Epithelial cell of esophagus (primary cell): ENCODE measurements at regions not wholly inside any gene's neighbourhood (a gene's known extent, or its start where the extent isn't known, plus 50 kb on each side); places are given as distances from the start of the nearest gene placed in this dataset.
"Not testable (repeated sequence)": the region's sequence is repeated elsewhere in the genome, so short reads cannot be mapped to it uniquely, and the experiment has no call there.

Experiments used
- DNase-seq: peaks from one replicate; pipeline ENCODE4 v3.0.0; 2010; ENCODE audit warnings: low read depth
- H3K4me3 ChIP-seq: 2 replicates; pipeline ENCODE4 v1.5.1; 2011; ENCODE audit warnings: mild to moderate bottlenecking, low read length, control low read depth
- CTCF ChIP-seq: IDR thresholded peaks from 2 replicates; pipeline ENCODE4 v1.5.1; 2011; ENCODE audit warnings: low read depth, mild to moderate bottlenecking, low read length, control low read depth, inconsistent platforms; ENCODE audit not compliant: insufficient read depth; ENCODE audit errors: missing control alignments

- no peak for TF ChIP-seq CTCF
- no peak for DNase-seq
- no peak overlapping the region for H3K4me3 ChIP-seq
Measured at GRCh38 chr5:32534041-32534440, 51.3 kb upstream of the SUB1 start.

- TF ChIP-seq CTCF: no peak
- peak; percentile 53 for DNase-seq
- H3K4me3 ChIP-seq: no peak overlapping the region
Measured at GRCh38 chr5:32531885-32532520, 53.4 kb upstream of the SUB1 start.

- DNase-seq, H3K4me3 ChIP-seq: not testable (repeated sequence)
Measured at GRCh38 chr5:32527321-32527720, 58.0 kb upstream of the SUB1 start.

GRCh38 chr5:32526810-32527209, 58.5 kb upstream of the SUB1 start:
- H3K4me3 ChIP-seq: no peak overlapping the region
- no peak for DNase-seq
- TF ChIP-seq CTCF: no peak

- H3K4me3 ChIP-seq: no peak overlapping the region
- no peak for TF ChIP-seq CTCF
- DNase-seq: no peak
Measured at GRCh38 chr5:32523625-32524024, 61.7 kb upstream of the SUB1 start.

GRCh38 chr5:32522429-32523143, 62.8 kb upstream of the SUB1 start:
- peak; percentile 68 for DNase-seq
- H3K4me3 ChIP-seq: no peak overlapping the region
- TF ChIP-seq CTCF: no peak

- TF ChIP-seq CTCF: no peak
- DNase-seq: no peak
- H3K4me3 ChIP-seq: no peak overlapping the region
Measured at GRCh38 chr5:32521481-32521880, 63.9 kb upstream of the SUB1 start.
